ENCODE measurements at regions not wholly inside any gene's neighbourhood (a gene's known extent, or its start where the extent isn't known, plus 50 kb on each side); places are given as distances from the start of the nearest gene placed in this dataset.

GRCh38 chr10:128631801-128632241 is 505.6 kb upstream of the MKI67 start:
- H3K9ac ChIP-seq (ENCODE audit: low read length), result no peak overlapping the region
- no peaks in the 10 kb centered on the region for H3K9me3 ChIP-seq (ENCODE audit: control insufficient read depth, low read length)
- H3K27me3 ChIP-seq (ENCODE audit: control insufficient read depth, insufficient read depth, low read length), result no peaks in the 10 kb centered on the region

DNA sequence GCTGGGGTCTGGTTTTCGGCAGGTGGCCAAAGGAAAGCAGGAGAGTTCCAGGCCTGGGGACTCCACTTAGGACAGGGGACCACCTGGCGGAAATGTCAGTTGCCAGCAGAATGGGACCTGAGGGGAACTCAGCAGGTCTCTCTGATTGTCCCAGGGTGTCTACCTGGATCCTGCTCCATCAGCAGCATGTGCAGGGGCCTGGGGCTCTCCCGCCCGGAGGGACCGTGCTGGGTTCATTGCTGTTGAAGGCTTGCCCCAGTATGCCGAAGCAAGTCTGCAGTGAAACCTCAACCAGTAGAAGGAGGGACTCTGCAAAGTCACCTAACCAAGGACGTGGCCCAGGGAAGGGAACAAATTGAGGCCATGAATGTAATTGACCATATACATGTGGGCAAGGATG is 506.5 kb upstream of the MKI67 start:
- Histone ChIP-seq H3K36me3 (ENCODE audit: control insufficient read depth, insufficient read depth, low read length) (no peaks in the 10 kb centered on the region), H3K27me3 (ENCODE audit: control insufficient read depth, insufficient read depth, low read length) (no peaks in the 10 kb centered on the region), H3K9me3 (ENCODE audit: control insufficient read depth, low read length) (no peaks in the 10 kb centered on the region), H3K4me1 (ENCODE audit: control insufficient read depth, insufficient read depth, low read length) (no peaks in the 10 kb centered on the region), H3K9ac (ENCODE audit: low read length) (no peak overlapping the region), H3K4me3 (ENCODE audit: low read length) (no peak overlapping the region)

More at GRCh38 chr10:128631801-128632241, 505.6 kb upstream of the MKI67 start:
- no peaks in the 10 kb centered on the region for H3K4me1 ChIP-seq (ENCODE audit: control insufficient read depth, insufficient read depth, low read length)
- no peak overlapping the region for H3K4me3 ChIP-seq (ENCODE audit: low read length)
- H3K36me3 ChIP-seq (ENCODE audit: control insufficient read depth, insufficient read depth, low read length), result no peaks in the 10 kb centered on the region

DNA sequence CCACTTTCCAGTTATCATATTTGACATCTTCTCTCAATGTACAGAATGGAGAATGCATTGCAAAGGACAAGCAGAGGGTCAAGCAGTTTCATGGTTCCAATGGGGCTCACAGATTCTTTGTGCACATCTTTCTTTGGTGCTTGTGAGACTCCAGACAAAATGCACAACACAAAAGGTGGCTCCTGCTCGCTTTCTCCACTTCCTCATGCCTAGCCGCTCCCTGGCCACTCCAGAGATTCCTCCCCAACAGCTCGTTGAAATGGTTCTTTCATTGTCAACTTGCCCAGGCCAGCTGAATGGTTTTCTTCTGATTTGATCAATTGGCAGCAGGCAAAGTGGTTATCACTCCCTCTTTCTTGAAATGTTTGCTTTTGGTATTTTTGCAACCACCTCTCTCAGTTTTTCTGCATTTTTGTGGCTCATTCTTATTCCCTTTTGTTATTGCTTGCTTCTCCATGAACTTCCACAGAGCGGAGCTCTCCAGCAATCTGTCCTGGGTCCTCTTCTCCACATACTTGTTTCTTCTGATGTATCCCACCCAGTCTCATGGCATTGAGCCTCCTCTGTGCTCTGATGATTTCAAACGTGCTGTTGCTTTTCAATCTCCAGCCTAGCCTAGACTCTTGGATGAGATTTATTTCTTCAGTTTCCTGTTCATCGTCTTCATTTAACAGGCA is 507.8 kb upstream of the MKI67 start:
- Histone ChIP-seq H3K4me1 (ENCODE audit: control insufficient read depth, insufficient read depth, low read length) (no peaks in the 10 kb centered on the region), H3K27me3 (ENCODE audit: control insufficient read depth, insufficient read depth, low read length) (no peaks in the 10 kb centered on the region), H3K4me3 (ENCODE audit: low read length) (no peak overlapping the region), H3K36me3 (ENCODE audit: control insufficient read depth, insufficient read depth, low read length) (no peaks in the 10 kb centered on the region), H3K9ac (ENCODE audit: low read length) (no peak overlapping the region), H3K9me3 (ENCODE audit: control insufficient read depth, low read length) (no peaks in the 10 kb centered on the region)

DNA sequence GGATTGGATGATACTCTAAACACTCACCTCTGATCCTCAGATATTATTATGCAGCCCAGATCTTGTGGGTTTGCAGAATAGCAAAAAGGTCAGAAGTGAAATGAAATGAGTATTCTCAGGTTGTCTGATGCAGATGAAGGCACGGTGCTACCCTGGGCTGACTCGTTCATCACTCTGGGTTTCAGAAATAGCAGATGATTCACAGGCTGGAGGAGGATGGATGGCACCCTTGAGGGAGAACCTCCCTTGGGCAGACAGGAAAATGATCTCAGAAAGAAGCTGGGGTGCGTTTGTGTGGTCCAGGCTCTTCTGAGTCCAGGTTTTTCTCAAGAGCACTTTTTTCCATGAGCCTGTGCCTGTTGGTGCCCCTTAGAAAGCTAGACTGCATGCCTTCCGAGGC is 515.8 kb upstream of the MKI67 start:
- Histone ChIP-seq H3K4me1 (ENCODE audit: control insufficient read depth, insufficient read depth, low read length) (no peaks in the 10 kb centered on the region), H3K36me3 (ENCODE audit: control insufficient read depth, insufficient read depth, low read length) (no peaks in the 10 kb centered on the region), H3K27me3 (ENCODE audit: control insufficient read depth, insufficient read depth, low read length) (no peaks in the 10 kb centered on the region), H3K9ac (ENCODE audit: low read length) (no peak overlapping the region), H3K9me3 (ENCODE audit: control insufficient read depth, low read length) (no peaks in the 10 kb centered on the region), H3K4me3 (ENCODE audit: low read length) (no peak overlapping the region)

DNA sequence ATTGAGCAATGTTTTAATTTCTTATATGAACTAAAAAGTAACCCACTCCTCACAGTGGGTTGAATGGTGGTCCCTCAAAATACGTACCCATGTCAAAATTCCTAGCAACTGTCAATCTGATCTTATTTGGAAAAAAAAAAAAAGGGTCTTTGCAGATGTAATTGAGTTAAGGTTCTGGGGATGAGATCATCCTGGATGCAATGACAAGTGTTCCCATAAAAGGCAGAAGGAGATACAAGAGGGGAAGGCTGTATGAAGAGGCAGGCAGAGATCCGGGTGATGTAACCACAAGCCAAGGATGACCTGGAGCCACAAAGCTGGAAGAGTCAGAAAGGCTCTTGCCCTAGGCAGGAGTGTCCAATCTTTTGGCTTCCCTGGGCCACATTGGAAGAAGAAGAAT is 516.3 kb upstream of the MKI67 start:
- H3K4me3 ChIP-seq (ENCODE audit: low read length), result no peak overlapping the region
- H3K27me3 ChIP-seq (ENCODE audit: control insufficient read depth, insufficient read depth, low read length), result no peaks in the 10 kb centered on the region
- H3K9me3 ChIP-seq (ENCODE audit: control insufficient read depth, low read length), result no peaks in the 10 kb centered on the region
- no peaks in the 10 kb centered on the region for H3K36me3 ChIP-seq (ENCODE audit: control insufficient read depth, insufficient read depth, low read length)
- no peak overlapping the region for H3K9ac ChIP-seq (ENCODE audit: low read length)
- no peaks in the 10 kb centered on the region for H3K4me1 ChIP-seq (ENCODE audit: control insufficient read depth, insufficient read depth, low read length)

- Histone ChIP-seq H3K9ac (ENCODE audit: low read length) (no peak overlapping the region), H3K36me3 (ENCODE audit: control insufficient read depth, insufficient read depth, low read length) (no peaks in the 10 kb centered on the region), H3K9me3 (ENCODE audit: control insufficient read depth, low read length) (no peaks in the 10 kb centered on the region), H3K4me1 (ENCODE audit: control insufficient read depth, insufficient read depth, low read length) (no peaks in the 10 kb centered on the region), H3K4me3 (ENCODE audit: low read length) (no peak overlapping the region), H3K27me3 (ENCODE audit: control insufficient read depth, insufficient read depth, low read length) (no peaks in the 10 kb centered on the region)
Measured at GRCh38 chr10:128643658-128644057, 517.4 kb upstream of the MKI67 start.

DNA sequence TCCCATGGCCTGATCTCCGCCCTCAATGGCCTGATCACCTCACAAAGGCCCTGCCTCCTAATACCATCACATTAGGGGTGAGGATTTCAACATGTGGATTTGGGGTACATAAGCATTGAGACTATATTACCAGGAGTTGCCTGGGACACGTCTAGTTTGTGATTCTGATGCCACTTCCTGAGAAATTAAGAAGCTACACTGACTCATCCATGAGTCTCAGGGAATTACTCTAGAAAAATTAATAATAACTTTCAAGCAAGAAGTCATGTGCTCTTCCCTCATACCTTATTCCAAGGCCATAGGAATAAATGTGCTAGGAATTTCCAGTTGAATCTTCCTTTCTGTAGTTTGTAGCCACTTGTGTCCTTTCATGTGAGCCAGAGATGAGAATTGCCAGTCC is 519.3 kb upstream of the MKI67 start:
- H3K36me3 ChIP-seq (ENCODE audit: control insufficient read depth, insufficient read depth, low read length), result no peaks in the 10 kb centered on the region
- H3K4me3 ChIP-seq (ENCODE audit: low read length), result no peak overlapping the region
- no peaks in the 10 kb centered on the region for H3K9me3 ChIP-seq (ENCODE audit: control insufficient read depth, low read length)
- H3K9ac ChIP-seq (ENCODE audit: low read length), result no peak overlapping the region
- no peaks in the 10 kb centered on the region for H3K4me1 ChIP-seq (ENCODE audit: control insufficient read depth, insufficient read depth, low read length)
- no peaks in the 10 kb centered on the region for H3K27me3 ChIP-seq (ENCODE audit: control insufficient read depth, insufficient read depth, low read length)

- no peaks in the 10 kb centered on the region for H3K9me3 ChIP-seq (ENCODE audit: control insufficient read depth, low read length)
- H3K36me3 ChIP-seq (ENCODE audit: control insufficient read depth, insufficient read depth, low read length), result no peaks in the 10 kb centered on the region
- no peak overlapping the region for H3K9ac ChIP-seq (ENCODE audit: low read length)
- H3K4me1 ChIP-seq (ENCODE audit: control insufficient read depth, insufficient read depth, low read length), result no peaks in the 10 kb centered on the region
- no peaks in the 10 kb centered on the region for H3K27me3 ChIP-seq (ENCODE audit: control insufficient read depth, insufficient read depth, low read length)
- no peak overlapping the region for H3K4me3 ChIP-seq (ENCODE audit: low read length)
Measured at GRCh38 chr10:128646956-128647355, 520.7 kb upstream of the MKI67 start.

GRCh38 chr10:128657548-128657947 is 531.3 kb upstream of the MKI67 start:
- Histone ChIP-seq H3K4me1 (ENCODE audit: control insufficient read depth, insufficient read depth, low read length) (peaks cover 6% of the 10 kb centered on the region), H3K9me3 (ENCODE audit: control insufficient read depth, low read length) (no peaks in the 10 kb centered on the region), H3K9ac (ENCODE audit: low read length) (no peak overlapping the region), H3K27me3 (ENCODE audit: control insufficient read depth, insufficient read depth, low read length) (no peaks in the 10 kb centered on the region), H3K4me3 (ENCODE audit: low read length) (no peak overlapping the region), H3K36me3 (ENCODE audit: control insufficient read depth, insufficient read depth, low read length) (no peaks in the 10 kb centered on the region)

- no peak overlapping the region for H3K9ac ChIP-seq (ENCODE audit: low read length)
- no peaks in the 10 kb centered on the region for H3K4me1 ChIP-seq (ENCODE audit: control insufficient read depth, insufficient read depth, low read length)
- H3K36me3 ChIP-seq (ENCODE audit: control insufficient read depth, insufficient read depth, low read length), result no peaks in the 10 kb centered on the region
Measured at GRCh38 chr10:128660726-128661125, 534.5 kb upstream of the MKI67 start.

GRCh38 chr10:128661404-128662197 is 535.4 kb upstream of the MKI67 start:
- Histone ChIP-seq H3K36me3 (ENCODE audit: control insufficient read depth, insufficient read depth, low read length) (no peaks in the 10 kb centered on the region), H3K4me1 (ENCODE audit: control insufficient read depth, insufficient read depth, low read length) (no peaks in the 10 kb centered on the region), H3K9ac (ENCODE audit: low read length) (no peak overlapping the region), H3K9me3 (ENCODE audit: control insufficient read depth, low read length) (no peaks in the 10 kb centered on the region), H3K27me3 (ENCODE audit: control insufficient read depth, insufficient read depth, low read length) (no peaks in the 10 kb centered on the region), H3K4me3 (ENCODE audit: low read length) (no peak overlapping the region)

More at GRCh38 chr10:128660726-128661125, 534.5 kb upstream of the MKI67 start:
- Histone ChIP-seq H3K27me3 (ENCODE audit: control insufficient read depth, insufficient read depth, low read length) (no peaks in the 10 kb centered on the region), H3K4me3 (ENCODE audit: low read length) (no peak overlapping the region), H3K9me3 (ENCODE audit: control insufficient read depth, low read length) (no peaks in the 10 kb centered on the region)

GRCh38 chr10:128662520-128662919 is 536.3 kb upstream of the MKI67 start:
- Histone ChIP-seq H3K4me1 (ENCODE audit: control insufficient read depth, insufficient read depth, low read length) (no peaks in the 10 kb centered on the region), H3K9ac (ENCODE audit: low read length) (no peak overlapping the region), H3K27me3 (ENCODE audit: control insufficient read depth, insufficient read depth, low read length) (no peaks in the 10 kb centered on the region), H3K36me3 (ENCODE audit: control insufficient read depth, insufficient read depth, low read length) (no peaks in the 10 kb centered on the region), H3K9me3 (ENCODE audit: control insufficient read depth, low read length) (no peaks in the 10 kb centered on the region), H3K4me3 (ENCODE audit: low read length) (no peak overlapping the region)

All from mucosa of stomach (tissue), 1 donor.